IPS-20b (cell line): ENCODE measurements at regions not wholly inside any gene's neighbourhood (a gene's known extent, or its start where the extent isn't known, plus 50 kb on each side); places are given as distances from the start of the nearest gene placed in this dataset.

Source experiments
- H3K27ac ChIP-seq: one replicate; pipeline ENCODE4 v1.5.1; 2013; ENCODE audit warnings: low read length
- H3K27me3 ChIP-seq: 2 replicates; pipeline ENCODE4 v1.6.1; 2013; ENCODE audit warnings: mild to moderate bottlenecking, low read length, inconsistent platforms; ENCODE audit not compliant: insufficient read depth
- H3K36me3 ChIP-seq: 2 replicates; pipeline ENCODE4 v1.6.1; 2013; ENCODE audit warnings: low read depth, mild to moderate bottlenecking, inconsistent platforms, low read length, moderate library complexity; ENCODE audit not compliant: insufficient read depth
- H3K4me1 ChIP-seq: 2 replicates; pipeline ENCODE4 v1.6.1; 2013; ENCODE audit warnings: mild to moderate bottlenecking, control low read depth, inconsistent platforms, low read length, moderate library complexity; ENCODE audit not compliant: insufficient read depth
- H3K4me3 ChIP-seq: 2 replicates; pipeline ENCODE4 v1.5.1; 2013; ENCODE audit warnings: mild to moderate bottlenecking, low read length, inconsistent platforms
- H3K9ac ChIP-seq: 2 replicates; pipeline ENCODE4 v1.6.1; 2013; ENCODE audit warnings: low read depth, mild to moderate bottlenecking, inconsistent platforms, low read length, moderate library complexity
- H3K9me3 ChIP-seq: 2 replicates; pipeline ENCODE4 v1.6.1; 2013; ENCODE audit warnings: mild to moderate bottlenecking, low read depth, low read length, inconsistent platforms; ENCODE audit not compliant: insufficient read depth

DNA sequence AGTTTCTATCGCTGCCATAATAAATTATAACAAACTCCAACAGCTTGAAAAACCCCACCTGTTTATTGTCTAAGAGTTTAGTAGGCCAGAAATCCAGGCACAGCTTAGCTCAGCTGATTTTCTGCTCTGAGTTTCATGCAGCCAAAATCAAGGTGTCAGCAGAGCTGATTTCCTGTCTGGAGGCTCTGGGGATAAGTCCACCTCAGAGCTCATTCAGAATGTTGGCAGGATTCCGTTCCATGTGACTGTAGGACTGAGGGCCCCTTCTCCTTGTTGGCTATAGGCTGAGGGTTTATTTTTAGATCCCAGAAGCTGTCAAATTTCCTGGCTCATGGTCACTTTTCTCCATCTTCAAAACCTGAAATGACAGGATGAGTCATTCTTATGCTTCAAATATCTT, 91.6 kb upstream of the CHODL start:
- H3K4me1 ChIP-seq, result peaks cover 14% of the 10 kb centered on the region
- H3K27ac ChIP-seq, result no peak overlapping the region
- no peaks in the 10 kb centered on the region for H3K36me3 ChIP-seq
- H3K9ac ChIP-seq, result no peak overlapping the region
- H3K4me3 ChIP-seq, result no peak overlapping the region
- 0 out of 2 replicates have a peak, but pooled peaks cover 2% of the 10 kb centered on the region for H3K9me3 ChIP-seq
- H3K27me3 ChIP-seq, result no peaks in the 10 kb centered on the region

GRCh38 chr21:18152371-18152770, 92.3 kb upstream of the CHODL start:
- Histone ChIP-seq H3K4me3 (no peak overlapping the region), H3K9me3 (0 out of 2 replicates have a peak, but pooled peaks cover 2% of the 10 kb centered on the region), H3K36me3 (no peaks in the 10 kb centered on the region), H3K27ac (no peak overlapping the region), H3K9ac (no peak overlapping the region), H3K27me3 (no peaks in the 10 kb centered on the region), H3K4me1 (peaks cover 14% of the 10 kb centered on the region)

DNA sequence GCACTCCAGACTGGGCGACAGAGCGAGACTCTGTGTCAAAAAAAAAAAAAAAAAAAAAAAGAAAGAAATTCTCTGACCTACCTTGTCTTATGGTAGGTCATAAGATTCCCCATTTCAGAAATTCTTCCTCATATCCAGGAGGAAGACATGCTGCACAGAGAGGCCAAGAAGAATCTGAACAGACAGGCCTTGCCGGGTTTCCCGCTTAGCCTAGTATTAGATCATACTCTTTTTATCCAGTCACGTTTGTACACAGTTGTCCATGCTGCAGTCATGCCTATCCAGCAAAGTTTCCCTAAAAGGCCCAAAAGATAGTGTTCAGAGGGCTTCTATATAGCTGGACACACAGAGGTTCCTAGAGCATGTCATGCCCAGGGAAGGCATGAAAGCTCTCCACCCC, 93.6 kb upstream of the CHODL start:
- H3K36me3 ChIP-seq, result no peaks in the 10 kb centered on the region
- peaks cover 12% of the 10 kb centered on the region for H3K4me1 ChIP-seq
- 0 out of 2 replicates have a peak, but pooled peaks cover 2% of the 10 kb centered on the region for H3K9me3 ChIP-seq
- no peak overlapping the region for H3K4me3 ChIP-seq
- no peak overlapping the region for H3K27ac ChIP-seq
- no peak overlapping the region for H3K9ac ChIP-seq
- no peaks in the 10 kb centered on the region for H3K27me3 ChIP-seq

DNA sequence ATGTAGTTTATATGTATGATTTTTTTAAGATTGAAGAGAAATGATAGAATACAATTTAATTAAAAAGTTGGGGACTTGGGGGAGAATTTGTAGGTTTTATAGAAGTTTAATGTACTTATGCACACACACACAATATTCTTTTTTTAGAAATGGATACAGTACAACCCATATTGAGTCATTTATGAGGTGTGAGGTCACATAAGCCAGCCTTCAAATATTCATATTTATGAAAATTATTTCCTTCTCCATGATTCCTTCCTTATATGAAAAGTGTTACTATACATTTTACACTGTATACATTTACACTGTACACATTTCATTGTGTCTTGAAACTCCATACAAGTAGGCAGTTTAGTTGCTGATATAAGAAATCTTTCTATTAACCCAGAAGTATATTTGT, 96.2 kb upstream of the CHODL start:
- Histone ChIP-seq H3K27me3 (no peaks in the 10 kb centered on the region), H3K36me3 (no peaks in the 10 kb centered on the region), H3K9ac (no peak overlapping the region), H3K9me3 (no peaks in the 10 kb centered on the region), H3K4me1 (no peaks in the 10 kb centered on the region), H3K4me3 (no peak overlapping the region), H3K27ac (no peak overlapping the region)

DNA sequence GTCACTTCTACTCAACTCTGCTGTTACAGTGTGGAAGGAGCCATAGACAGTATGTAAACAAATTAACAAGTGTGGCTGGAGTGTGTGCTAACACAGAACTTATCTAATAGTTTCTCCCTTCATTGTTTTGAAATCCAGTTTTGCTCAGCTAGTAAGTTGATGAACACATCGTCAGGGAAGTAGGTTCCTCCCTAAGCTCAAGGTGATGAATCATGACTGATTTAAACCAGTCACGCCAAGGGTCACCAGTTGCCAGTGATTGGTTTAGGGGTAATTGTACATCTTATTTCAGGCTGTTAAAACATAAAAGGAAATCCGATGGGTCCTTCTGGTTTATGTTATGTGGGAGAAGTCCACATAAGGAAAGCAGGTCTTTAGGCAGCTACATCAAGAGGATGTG, 97.0 kb upstream of the CHODL start:
- H3K27ac ChIP-seq, result no peak overlapping the region
- H3K9me3 ChIP-seq, result no peaks in the 10 kb centered on the region
- no peaks in the 10 kb centered on the region for H3K4me1 ChIP-seq
- H3K9ac ChIP-seq, result no peak overlapping the region
- no peak overlapping the region for H3K4me3 ChIP-seq
- H3K27me3 ChIP-seq, result no peaks in the 10 kb centered on the region
- no peaks in the 10 kb centered on the region for H3K36me3 ChIP-seq

GRCh38 chr21:18146820-18147219, 97.8 kb upstream of the CHODL start:
- H3K4me3 ChIP-seq, result no peak overlapping the region
- no peaks in the 10 kb centered on the region for H3K27me3 ChIP-seq
- no peaks in the 10 kb centered on the region for H3K9me3 ChIP-seq
- H3K4me1 ChIP-seq, result no peaks in the 10 kb centered on the region
- H3K9ac ChIP-seq, result no peak overlapping the region
- no peaks in the 10 kb centered on the region for H3K36me3 ChIP-seq
- H3K27ac ChIP-seq, result no peak overlapping the region

GRCh38 chr21:18144339-18144738, 100.3 kb upstream of the CHODL start:
- Histone ChIP-seq H3K27ac (no peak overlapping the region), H3K27me3 (no peaks in the 10 kb centered on the region), H3K36me3 (no peaks in the 10 kb centered on the region), H3K9me3 (no peaks in the 10 kb centered on the region), H3K4me1 (no peaks in the 10 kb centered on the region), H3K4me3 (no peak overlapping the region), H3K9ac (no peak overlapping the region)

GRCh38 chr21:18142655-18143054, 102.0 kb upstream of the CHODL start:
- no peak overlapping the region for H3K27ac ChIP-seq
- no peaks in the 10 kb centered on the region for H3K4me1 ChIP-seq
- H3K4me3 ChIP-seq, result no peak overlapping the region
- H3K36me3 ChIP-seq, result no peaks in the 10 kb centered on the region
- H3K9ac ChIP-seq, result no peak overlapping the region
- no peaks in the 10 kb centered on the region for H3K9me3 ChIP-seq
- no peaks in the 10 kb centered on the region for H3K27me3 ChIP-seq

GRCh38 chr21:18138507-18138906, 106.1 kb upstream of the CHODL start:
- H3K27me3 ChIP-seq, result no peaks in the 10 kb centered on the region

DNA sequence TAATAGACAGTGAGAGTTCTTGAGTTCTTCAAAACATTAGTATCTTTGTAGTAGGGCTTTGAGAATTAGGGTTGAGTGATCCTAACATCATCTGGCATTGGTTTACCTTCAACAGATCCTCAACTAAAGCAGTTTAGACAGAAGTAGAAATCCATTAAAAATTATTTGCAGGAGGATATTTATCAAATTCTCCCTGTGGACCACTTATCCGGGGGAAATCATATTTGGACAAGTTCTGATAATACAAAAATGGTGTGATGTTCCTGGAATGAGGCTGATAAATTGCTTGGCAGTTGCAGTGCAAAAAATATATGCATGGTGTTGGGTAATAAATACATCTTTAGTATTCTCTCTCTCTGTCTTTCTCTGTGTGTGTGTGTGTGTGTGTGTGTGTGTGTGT, 115.1 kb upstream of the CHODL start:
- Histone ChIP-seq H3K27ac (no peak overlapping the region), H3K9ac (no peak overlapping the region), H3K4me1 (no peaks in the 10 kb centered on the region), H3K9me3 (no peaks in the 10 kb centered on the region), H3K4me3 (no peak overlapping the region), H3K36me3 (no peaks in the 10 kb centered on the region), H3K27me3 (no peaks in the 10 kb centered on the region)

More at GRCh38 chr21:18138507-18138906, 106.1 kb upstream of the CHODL start:
- H3K9ac ChIP-seq, result no peak overlapping the region
- no peaks in the 10 kb centered on the region for H3K36me3 ChIP-seq
- H3K4me1 ChIP-seq, result no peaks in the 10 kb centered on the region
- no peak overlapping the region for H3K27ac ChIP-seq
- H3K4me3 ChIP-seq, result no peak overlapping the region
- H3K9me3 ChIP-seq, result no peaks in the 10 kb centered on the region

- H3K9me3 ChIP-seq, result no peaks in the 10 kb centered on the region
- no peak overlapping the region for H3K27ac ChIP-seq
- H3K36me3 ChIP-seq, result no peaks in the 10 kb centered on the region
- H3K4me1 ChIP-seq, result no peaks in the 10 kb centered on the region
- H3K9ac ChIP-seq, result no peak overlapping the region
- no peaks in the 10 kb centered on the region for H3K27me3 ChIP-seq
- H3K4me3 ChIP-seq, result no peak overlapping the region
These were observed 126.1 kb upstream of the CHODL start for GRCh38 chr21:18118566-18118965.

- H3K36me3 ChIP-seq, result no peaks in the 10 kb centered on the region
- H3K9me3 ChIP-seq, result no peaks in the 10 kb centered on the region
- no peak overlapping the region for H3K27ac ChIP-seq
- no peaks in the 10 kb centered on the region for H3K27me3 ChIP-seq
- H3K9ac ChIP-seq, result no peak overlapping the region
- H3K4me3 ChIP-seq, result no peak overlapping the region
- H3K4me1 ChIP-seq, result no peaks in the 10 kb centered on the region
These were observed 127.5 kb upstream of the CHODL start for GRCh38 chr21:18117176-18117575.

DNA sequence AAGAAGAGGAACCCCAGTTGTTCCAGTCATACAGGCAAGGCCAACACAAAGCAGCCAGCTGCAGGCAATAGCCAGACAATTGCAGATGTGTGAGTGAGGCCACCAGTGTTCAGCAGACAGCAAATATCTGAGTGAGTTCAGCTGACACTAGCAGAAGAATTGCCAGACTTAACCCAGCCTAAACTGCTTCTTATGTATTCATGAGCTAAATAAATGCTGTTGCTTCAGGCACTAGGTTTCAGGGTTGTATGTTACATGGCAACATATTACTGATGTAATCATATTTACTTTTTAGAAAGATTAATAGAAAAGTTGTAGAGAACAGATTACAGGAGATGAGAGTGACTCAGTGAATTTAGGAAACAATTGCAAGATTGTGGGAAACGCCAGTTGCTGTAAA, 129.8 kb upstream of the CHODL start:
- no peak overlapping the region for H3K9ac ChIP-seq
- H3K36me3 ChIP-seq, result no peaks in the 10 kb centered on the region
- H3K4me3 ChIP-seq, result no peak overlapping the region

More for the DNA sequence above, 129.8 kb upstream of the CHODL start:
- H3K9me3 ChIP-seq, result no peaks in the 10 kb centered on the region
- H3K27ac ChIP-seq, result no peak overlapping the region
- no peaks in the 10 kb centered on the region for H3K27me3 ChIP-seq
- no peaks in the 10 kb centered on the region for H3K4me1 ChIP-seq
